ENCODE measurements at regions not wholly inside any gene's neighbourhood (a gene's known extent, or its start where the extent isn't known, plus 50 kb on each side); places are given as distances from the start of the nearest gene placed in this dataset.

DNA sequence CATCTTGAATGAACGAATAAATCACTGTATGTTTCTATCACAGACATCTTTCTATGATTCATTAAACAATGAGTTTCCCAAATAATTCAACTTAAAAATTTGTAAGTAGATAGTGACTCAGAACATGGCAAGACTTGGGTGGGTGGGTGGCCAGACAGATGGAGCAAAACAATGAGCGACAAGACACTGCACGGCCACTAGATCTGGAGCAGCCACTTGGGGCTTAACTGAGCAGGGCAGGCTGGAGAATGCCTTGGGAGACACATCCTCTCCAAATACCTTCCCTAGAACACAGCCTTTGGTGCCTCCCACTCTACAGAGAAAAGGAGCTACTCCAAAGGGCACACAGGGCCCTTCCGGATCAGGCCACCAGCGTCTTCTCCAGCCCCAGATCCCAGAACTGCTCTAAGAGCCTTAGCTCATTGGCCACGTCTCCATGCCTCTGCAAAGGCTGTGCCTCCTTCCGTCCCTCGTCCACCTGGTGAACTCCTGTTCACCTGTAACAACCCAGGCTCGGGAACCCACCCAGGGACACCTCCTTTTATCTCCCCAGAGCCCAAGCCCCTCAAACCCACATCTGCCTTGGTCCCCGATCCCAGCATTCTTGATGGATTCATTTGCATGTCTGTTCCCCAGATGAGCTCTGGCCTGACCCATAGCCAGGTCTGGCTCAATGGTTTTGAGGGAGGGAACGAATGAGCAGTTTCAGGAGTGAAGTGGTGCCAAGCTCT lies 134.9 kb upstream of the IQSEC1 start:
- no peak for DNase-seq

DNA sequence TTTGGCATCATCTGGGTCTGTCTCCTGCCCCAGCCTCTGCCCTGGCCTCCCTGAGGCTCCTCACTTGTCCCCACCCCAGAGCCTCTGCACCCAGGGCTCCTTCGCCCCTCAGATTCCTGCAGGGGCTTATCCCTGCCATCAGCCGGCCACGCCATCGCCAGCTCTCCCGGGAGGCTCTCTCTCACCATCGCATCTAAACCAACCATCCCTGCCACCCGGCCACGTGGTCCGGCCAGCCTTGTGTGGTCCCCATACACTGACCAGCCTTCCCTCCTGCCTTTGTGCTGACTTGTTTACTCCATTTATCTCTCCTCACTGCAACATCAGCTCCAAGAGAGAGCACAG lies 134.3 kb upstream of the IQSEC1 start:
- DNase-seq, result no peak

DNA sequence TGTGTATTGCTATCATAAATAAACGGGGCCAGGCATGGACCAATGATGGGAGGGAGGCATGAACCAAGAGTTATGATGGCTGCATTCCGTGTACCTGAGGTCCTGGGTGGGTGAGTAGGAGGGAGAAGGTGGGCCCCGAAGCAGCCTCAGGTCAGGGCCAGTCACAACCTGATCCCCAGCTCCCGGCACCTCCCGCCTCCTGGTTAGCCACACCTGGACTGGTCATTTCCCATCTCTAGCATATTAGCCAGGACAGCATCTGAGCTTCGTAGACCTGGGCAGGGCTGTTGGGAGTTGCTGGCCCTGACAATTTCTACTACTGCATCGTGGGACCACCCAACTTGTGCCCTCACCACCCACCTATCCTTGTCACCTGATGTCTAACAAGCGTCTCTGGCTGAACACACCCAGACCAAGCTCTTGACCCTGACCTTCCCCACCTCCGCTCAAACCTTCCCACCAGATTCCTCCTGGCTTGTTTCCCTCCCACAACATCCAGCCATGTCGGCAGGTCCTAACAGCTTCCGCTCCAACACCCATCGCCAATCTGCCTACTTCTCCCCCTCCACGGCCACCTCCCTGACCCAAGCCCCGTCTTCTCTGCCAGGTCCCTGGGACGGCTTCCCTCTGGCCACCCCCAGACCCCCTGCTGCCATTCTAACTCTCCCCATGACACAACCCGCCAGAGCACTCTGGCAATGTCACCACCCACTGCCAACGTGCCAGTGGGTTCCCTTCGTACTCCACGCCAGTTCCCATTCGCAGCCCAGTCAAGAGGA lies 133.8 kb upstream of the IQSEC1 start:
- DNase-seq, result no peak

DNA sequence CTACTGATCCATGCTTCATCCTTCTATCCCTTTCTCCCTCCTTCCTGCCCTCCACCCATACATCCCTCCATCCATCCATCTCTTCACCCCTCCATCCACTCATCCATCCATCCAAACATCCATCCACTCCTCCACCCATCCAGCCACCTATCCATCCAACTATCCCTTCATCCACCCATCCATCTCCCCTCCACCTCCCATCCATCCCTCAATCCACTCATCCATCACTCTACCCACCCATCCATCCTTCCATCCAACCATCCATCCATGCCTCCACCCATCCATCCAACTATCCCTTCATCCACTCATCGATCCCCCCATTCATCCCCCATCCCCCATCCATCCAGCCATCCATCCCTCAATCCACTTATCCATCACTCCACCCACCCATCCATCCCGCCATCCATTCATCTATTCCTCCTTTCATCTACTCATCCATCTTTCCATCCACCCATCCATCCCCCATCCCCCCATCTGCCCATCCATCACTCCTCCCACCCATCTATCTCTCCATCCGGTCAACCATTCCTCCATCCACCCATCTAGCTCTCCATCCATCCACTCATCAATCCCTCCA lies 132.4 kb upstream of the IQSEC1 start:
- no peak for DNase-seq

DNA sequence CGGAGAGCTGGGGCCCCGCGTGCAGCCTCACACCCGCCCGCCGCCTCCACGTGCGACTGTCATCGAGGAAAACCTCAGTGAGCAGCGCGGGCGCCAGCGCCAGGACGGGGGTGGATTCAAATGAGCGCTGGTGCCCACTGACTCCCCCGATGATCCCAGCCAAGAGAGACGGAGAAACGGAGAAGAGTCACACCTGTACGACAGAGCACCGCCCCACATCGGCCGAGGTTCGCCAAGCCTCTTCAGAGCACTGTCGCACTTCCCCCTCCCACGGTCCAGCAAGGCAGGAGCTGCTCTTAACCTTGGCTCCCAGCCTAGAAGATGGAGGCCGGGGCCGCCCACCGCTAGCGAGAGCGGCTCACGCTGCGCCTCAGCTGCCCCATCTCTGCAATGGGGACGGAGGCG lies 130.9 kb upstream of the IQSEC1 start:
- DNase-seq, result no peak

DNA sequence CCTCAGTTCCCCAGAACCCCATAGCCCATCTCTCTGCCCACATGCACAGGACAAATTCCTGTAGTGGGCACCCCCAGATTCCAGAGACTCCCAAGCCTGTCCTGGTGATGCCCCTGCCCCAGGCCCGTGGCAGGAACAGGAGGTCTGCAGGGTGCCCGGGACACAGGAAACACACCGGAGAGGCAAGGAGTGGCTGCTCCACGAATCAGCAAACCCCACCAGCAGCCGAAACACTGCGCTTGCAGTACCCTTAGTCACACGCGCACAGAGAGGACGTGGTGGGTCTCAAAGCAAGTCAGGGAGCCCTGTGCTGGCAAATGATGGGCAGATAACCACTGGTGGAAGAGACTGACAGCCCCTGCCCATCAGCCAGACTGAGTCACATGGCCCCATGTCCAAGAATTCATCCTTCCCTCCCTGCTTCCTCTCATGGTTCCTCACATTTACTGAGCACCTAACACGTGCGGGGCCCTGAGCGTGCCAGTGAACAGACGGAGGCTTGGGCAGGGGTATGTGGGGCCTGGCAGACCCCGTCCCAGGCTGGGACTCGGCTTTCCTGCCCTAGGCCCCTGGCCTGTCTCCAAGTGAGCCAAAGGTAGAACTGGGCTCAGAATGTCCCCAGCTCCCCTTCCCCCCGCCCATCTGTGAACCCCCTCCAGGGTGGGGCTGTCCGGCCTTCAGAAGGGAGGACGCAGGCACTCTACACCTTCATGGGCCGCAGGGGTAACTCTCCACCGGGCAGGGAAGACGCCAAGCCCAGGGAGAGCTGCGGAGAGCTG lies 130.4 kb upstream of the IQSEC1 start:
- no peak for DNase-seq

DNA sequence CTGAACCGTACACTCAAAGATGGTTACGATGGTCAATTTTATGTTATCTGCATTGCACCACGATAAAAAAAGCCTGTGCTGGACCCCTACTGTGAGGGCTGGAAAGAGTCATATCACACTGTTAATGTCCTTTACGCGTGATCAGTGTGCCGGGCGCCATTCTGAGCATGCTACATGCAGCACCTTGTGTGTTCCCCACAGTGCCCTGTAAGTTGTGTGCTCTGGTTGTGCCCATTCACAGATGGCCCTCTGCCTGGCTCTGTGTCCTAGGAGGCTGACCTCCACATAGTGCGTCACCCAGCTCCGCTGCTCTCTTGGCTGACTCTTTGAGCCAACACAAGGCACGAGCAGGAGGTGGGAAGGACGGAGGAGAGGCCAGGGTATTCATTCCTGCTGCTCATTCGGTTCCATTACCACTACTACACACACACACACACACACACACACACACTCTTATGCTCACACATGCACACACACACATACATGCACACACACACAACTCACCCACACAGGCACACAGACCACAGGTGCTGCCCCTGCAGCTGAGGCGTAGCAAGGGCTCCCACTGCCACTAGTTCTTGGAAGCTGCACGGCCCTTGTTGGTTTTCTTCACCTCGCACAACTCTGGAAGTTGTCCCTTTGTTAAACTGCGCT lies 129.6 kb upstream of the IQSEC1 start:
- DNase-seq, result no peak

DNA sequence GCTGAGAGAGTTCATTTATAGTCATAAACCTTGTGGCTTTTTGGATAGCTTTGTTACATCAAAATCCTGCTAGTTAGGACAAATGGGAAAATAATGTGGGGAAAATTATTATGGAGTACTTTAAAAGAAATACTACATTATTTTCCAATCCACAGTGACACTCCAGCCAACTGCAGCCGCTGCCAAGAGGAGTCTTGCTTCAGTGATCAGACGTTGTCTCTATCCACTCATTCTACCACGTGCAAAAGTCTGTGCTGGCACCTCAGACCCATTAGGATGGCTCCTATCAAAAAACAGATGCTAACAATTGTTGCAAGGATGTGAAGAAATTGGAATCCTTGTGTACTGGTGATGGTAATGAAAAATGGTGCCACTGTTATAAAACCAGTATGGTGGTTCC lies 128.6 kb upstream of the IQSEC1 start:
- DNase-seq, result no peak

DNA sequence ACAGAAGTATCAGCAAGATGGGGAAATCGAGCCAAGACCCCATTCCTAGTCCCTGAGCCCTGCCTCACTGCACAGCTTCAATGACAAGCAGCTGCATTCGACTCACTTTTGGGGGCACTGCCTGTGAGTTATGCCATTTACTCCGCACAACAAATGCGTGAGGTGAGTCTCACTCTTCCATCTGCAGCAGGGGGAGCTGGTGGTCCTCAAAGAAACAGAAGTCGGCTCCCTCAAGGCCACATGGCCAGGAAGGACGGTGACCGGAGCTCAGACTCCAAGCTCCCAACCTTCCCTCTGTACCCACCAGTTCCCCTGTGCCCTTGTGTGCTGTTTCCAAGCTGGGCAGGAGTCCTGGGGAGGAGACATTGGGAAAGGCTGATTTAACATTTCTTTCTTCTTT lies 127.7 kb upstream of the IQSEC1 start:
- no peak for DNase-seq

DNA sequence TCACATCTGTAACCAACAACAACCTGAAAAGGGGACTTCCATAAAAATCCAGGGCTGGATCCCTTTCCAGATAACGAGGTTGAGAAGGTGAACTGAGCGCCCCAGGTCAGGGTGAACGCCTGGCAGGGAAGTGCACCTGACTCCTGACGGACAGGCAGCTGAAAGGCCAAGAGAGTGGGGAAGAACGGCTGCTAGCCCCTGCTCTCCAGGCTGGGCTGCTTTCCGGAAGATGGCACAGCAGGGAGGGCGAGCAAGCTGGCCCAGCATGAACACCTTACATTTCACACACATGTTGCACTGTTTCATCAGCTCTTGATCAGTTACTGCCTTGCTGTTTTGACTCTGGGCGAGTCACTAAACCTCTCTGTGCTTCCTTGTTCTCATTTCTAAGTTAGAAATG lies 127.2 kb upstream of the IQSEC1 start:
- DNase-seq, result no peak

DNA sequence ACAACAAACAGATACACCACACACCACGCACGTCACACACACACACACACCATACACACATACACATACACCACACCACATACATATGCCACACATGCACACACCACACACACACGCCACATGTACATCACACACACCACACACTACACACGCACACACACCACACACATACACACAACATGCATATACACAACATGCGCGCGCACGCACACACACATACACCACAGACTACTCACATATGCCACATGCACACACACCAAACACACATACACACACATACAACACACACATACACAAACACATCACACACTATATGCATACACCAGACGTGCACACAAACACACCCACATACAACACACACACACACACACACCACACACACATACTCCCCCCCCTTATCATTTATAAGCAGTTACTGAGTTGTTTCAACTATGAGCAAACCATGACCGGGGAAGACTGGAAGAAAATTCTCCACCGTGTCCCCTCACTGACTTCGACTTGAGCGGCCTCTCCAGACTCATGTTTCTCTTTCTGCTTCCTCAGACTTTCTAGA lies 126.7 kb upstream of the IQSEC1 start:
- DNase-seq, result no peak

DNA sequence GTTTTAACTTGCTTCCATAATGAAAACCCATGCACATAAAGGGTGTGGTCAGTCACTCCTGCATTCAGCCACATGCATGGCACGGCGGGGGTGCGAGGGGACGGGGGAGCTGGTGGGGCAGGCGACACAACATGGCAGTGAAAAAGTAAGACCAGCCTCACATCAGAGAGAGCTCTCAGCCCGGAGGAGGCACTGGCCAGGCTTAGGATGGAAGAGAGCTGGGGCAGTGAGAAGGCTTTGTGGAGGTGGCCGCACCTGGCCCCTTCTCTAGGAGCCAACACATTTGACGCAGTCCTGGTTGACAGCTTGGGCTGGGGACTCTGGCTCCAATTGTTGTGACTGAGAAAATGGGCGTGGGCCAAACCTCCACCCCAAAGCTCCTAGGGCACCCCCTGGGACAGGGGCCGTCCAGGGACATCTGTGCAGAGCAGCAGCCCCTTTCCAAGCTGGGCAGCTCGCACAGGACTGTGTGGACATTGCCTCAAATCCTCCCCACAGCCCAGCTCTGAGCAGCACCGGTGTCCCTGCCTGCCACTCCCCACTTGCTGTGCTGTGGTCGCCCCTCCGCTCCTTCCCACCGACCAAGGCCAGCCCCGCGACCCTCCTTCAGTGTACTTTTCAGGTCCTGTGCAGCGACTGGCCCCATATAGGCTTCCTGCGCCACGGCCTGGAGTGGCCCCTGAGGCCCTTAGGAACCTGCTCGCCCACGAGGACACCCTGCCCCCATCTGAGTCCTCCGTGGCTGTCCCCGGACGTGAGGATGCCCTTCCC lies 126.0 kb upstream of the IQSEC1 start:
- no peak for DNase-seq

DNA sequence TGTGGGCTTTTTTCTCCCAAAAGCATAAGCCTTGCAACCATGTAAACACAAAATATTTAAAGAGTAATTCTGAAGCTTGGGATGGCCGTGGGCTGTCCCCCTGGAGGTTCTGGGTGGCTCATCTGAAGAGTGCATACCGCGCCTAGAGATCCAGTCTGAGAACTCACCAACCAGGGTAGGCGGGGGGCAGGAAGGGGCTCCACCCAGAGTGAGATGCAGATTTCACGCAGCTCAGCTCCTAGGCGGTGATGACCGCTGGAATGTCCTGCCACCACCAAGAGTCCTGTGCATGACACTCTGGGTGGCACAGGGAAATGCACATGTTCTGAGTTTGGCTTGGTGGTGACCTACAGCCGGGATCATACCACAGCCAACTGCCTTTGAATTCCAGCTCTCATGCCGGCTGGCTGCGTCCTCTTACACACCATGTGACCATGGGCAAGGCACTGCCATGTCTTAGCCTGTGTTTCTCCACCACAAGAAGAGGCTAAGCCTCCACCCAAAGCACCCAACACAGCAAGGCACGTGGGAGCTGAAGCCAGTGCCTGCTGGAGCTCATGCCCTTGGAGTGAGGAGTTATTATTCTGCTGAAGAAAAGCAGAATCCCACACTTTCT lies 125.1 kb upstream of the IQSEC1 start:
- no peak for DNase-seq

DNA sequence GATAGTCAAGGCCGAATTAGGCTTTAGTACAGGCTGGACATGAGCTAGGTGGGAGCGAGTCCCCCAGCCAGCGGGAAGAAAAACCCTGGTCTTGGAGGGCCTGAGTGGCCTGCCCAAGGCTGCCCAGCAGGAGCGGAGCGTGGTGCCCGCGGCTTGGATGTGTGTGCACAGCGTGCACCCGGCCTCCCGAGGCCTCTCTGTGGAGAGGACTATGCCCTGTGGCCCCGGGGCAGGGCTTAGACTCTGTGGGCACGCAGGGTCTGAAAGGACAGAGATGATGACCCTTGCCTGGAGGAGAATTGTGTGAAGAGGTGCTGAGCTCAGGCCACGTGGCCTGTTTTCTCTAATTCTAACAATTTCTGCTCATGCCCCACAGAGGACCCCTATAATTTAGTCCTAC lies 124.6 kb upstream of the IQSEC1 start:
- no peak for DNase-seq

DNA sequence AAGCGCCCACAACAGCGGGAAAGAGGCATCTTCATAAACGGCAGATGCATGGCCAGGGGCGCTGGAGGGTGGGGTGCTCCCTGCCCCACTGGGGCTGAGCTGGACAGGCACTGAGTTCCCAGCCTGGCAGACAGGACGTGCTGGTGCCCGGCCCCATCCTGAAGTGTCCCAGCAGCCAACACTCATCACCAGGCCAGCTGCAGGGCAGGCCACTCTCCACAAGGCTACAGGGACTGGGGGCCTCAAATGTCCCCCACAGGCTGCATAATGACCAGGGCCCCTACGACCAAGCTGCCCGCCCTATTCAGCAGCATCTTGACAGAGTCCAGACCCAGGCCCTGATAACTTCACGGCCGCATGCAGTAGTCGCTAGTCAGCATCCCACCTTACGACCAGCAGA lies 124.1 kb upstream of the IQSEC1 start:
- no peak for DNase-seq

DNA sequence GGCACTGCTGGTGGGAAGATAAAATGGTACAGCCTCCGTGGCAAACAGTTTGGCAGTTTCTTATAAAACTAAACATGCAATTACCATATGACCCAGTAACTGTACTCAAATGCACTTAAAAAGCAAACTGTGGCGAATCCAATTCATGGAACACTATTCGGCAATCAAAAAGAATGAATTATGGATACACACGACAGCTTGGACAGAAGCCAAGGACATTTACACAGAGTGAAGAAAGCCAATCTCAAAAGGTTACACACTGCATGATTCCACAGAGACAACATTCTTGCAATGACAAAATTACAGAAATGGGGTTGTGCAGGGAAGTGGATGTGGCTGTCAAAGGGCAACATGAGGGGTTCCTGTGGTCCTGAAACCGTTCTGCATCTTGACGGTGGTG lies 122.1 kb upstream of the IQSEC1 start:
- DNase-seq, result no peak

DNA sequence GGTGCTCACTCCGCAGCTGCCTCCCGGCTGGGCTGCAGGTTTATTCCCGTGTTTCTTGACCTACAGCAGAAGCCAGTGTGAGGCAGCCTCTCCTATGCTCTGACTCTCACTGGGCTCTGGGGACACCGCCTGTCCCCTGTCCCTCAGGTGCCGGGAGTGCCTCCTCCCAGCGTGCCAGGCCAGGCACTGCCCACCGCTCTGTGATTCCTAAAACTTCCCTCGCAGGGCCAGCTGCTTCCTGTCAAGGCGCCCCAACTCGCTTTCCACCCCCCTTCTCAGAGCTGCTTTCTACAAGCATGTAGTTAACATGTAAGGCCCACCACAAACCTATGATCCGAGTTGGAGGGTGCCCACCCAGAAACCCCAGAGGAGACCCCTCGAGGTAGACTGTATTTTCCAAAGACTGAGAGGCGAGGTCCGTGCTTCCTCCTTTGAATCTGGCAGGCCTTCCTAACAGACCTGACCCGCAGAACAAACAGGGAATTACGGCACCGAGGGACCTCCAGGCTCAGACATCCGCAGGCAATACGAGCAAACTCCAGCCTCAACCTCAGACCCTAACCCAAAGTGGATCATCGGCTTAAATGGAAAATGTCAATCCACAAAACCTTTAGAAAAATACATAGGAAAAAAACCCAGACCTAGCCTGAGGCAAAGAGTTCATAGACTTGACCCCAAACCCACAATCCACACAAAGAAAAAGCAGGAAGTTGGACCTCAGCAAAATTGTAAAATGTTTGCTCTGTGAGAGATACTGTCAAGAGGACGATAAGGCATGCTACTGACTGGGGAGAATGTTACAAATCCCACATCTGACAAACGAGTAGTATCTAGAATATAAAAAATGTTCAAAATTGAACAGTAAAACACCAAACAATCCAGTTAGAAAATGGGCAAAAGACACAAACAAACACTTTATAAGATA lies 121.3 kb upstream of the IQSEC1 start:
- no peak for DNase-seq

DNA sequence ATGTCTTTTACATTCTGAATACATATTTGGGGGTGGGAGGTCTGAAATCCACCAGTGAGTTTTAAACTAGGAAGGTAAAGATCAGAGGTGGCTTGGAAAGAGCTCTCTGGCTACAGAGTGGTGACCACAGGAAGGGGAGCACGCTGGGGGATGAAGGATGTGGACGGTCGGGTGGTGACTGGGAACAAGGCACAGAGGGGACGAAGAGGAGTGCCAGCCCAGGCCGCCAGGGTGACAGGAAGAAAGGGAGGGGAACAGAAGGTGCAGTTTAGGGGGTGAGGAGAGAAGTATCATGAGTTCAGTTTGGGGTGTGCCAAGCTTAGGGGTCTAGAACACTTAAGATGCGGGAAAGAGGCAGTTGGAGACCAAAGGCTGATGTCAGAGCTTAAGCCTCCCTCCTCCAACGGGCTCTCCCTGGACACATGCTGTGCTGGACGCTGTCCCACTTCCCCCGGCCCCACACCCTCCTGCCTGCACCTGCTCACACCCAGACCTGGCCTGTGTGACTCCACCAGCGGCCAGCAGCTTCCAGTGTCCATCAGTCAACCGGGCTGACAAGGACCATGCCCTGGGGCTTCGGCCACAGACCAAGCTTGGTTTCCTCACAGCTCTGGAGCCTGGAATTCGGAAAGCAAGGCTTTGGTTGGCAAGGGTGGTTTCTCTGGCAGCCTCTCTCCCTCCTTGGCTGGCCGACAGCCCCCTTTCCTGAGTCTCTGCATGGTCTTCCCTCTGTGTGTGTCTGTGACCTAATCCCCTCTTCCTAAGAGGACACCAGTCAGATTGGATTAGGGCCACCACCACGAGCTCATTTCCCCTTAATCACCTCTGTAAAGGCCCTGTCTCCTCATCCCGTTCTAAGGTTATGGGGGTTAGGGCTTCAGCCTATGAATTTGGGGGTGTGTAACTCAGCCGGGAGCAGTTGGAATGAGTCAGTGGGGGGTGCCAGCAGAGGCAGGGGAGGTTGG lies 120.4 kb upstream of the IQSEC1 start:
- no peak for DNase-seq

Data from T1000 (cell line).